ENCODE measurements at regions not wholly inside any gene's neighbourhood (a gene's known extent, or its start where the extent isn't known, plus 50 kb on each side); places are given as distances from the start of the nearest gene placed in this dataset.

GRCh38 chr16:73323880-73324279 lies 276.0 kb upstream of the ZFHX3 start:
- Histone ChIP-seq H3K27ac (no peak overlapping the region), H3K4me3 (no peak overlapping the region), H3K27me3 (no peaks in the 10 kb centered on the region), H3K9me3 (no peaks in the 10 kb centered on the region), H3K4me1 (no peaks in the 10 kb centered on the region), H3K36me3 (no peaks in the 10 kb centered on the region)
- no peak for DNase-seq (ENCODE audit: low spot score in 2 of 2)
- no peak for TF ChIP-seq POLR2AphosphoS5 (IDR thresholded peaks at IDR 0.05)
- TF ChIP-seq CTCF (IDR thresholded peaks at IDR 0.05), result no peak
- no peak for TF ChIP-seq POLR2A (IDR thresholded peaks at IDR 0.05)
- TF ChIP-seq EP300 (IDR thresholded peaks at IDR 0.05), result no peak
- 71% methylated on average over 1 of the region's 1 CpG for WGBS

- Histone ChIP-seq H3K27ac (no peak overlapping the region), H3K27me3 (no peaks in the 10 kb centered on the region), H3K4me1 (no peaks in the 10 kb centered on the region), H3K36me3 (no peaks in the 10 kb centered on the region), H3K9me3 (no peaks in the 10 kb centered on the region), H3K4me3 (no peak overlapping the region)
- TF ChIP-seq EP300 (IDR thresholded peaks at IDR 0.05), result no peak
- DNase-seq (ENCODE audit: low spot score in 2 of 2), result no peak
- 88% methylated on average over 4 of the region's 4 CpGs for WGBS
These were observed 274.9 kb upstream of the ZFHX3 start for GRCh38 chr16:73322856-73323255.

GRCh38 chr16:73321853-73322252 lies 273.9 kb upstream of the ZFHX3 start:
- no peaks in the 10 kb centered on the region for H3K4me1 ChIP-seq
- H3K27ac ChIP-seq, result no peak overlapping the region
- no peak for TF ChIP-seq POLR2AphosphoS5 (IDR thresholded peaks at IDR 0.05)
- no peak for TF ChIP-seq EP300 (IDR thresholded peaks at IDR 0.05)
- TF ChIP-seq POLR2A (IDR thresholded peaks at IDR 0.05), result no peak
- no peak for TF ChIP-seq CTCF (IDR thresholded peaks at IDR 0.05)
- no peak overlapping the region for H3K4me3 ChIP-seq
- no peaks in the 10 kb centered on the region for H3K36me3 ChIP-seq
- 61% methylated on average over 8 of the region's 8 CpGs for WGBS
- no peak for DNase-seq (ENCODE audit: low spot score in 2 of 2)
- no peaks in the 10 kb centered on the region for H3K9me3 ChIP-seq
- H3K27me3 ChIP-seq, result no peaks in the 10 kb centered on the region

GRCh38 chr16:73319737-73320136 lies 271.8 kb upstream of the ZFHX3 start:
- no peaks in the 10 kb centered on the region for H3K27me3 ChIP-seq
- no peak overlapping the region for H3K27ac ChIP-seq
- no peaks in the 10 kb centered on the region for H3K9me3 ChIP-seq
- TF ChIP-seq POLR2A (IDR thresholded peaks at IDR 0.05), result no peak
- no peak for TF ChIP-seq CTCF (IDR thresholded peaks at IDR 0.05)
- TF ChIP-seq POLR2AphosphoS5 (IDR thresholded peaks at IDR 0.05), result no peak
- TF ChIP-seq EP300 (IDR thresholded peaks at IDR 0.05), result no peak
- H3K36me3 ChIP-seq, result no peaks in the 10 kb centered on the region
- whole genome bisulfite sequencing, result 88% methylated on average over 8 of the region's 8 CpGs
- no peak for DNase-seq (ENCODE audit: low spot score in 2 of 2)
- H3K4me1 ChIP-seq, result no peaks in the 10 kb centered on the region
- no peak overlapping the region for H3K4me3 ChIP-seq

GRCh38 chr16:73319261-73319660 lies 271.3 kb upstream of the ZFHX3 start:
- no peaks in the 10 kb centered on the region for H3K36me3 ChIP-seq
- H3K4me1 ChIP-seq, result no peaks in the 10 kb centered on the region
- WGBS, result 70% methylated on average over 10 of the region's 10 CpGs
- DNase-seq (ENCODE audit: low spot score in 2 of 2), result no peak
- TF ChIP-seq CTCF (IDR thresholded peaks at IDR 0.05), result no peak
- TF ChIP-seq POLR2AphosphoS5 (IDR thresholded peaks at IDR 0.05), result no peak
- TF ChIP-seq EP300 (IDR thresholded peaks at IDR 0.05), result no peak
- no peak for TF ChIP-seq POLR2A (IDR thresholded peaks at IDR 0.05)
- H3K4me3 ChIP-seq, result no peak overlapping the region
- no peak overlapping the region for H3K27ac ChIP-seq
- no peaks in the 10 kb centered on the region for H3K9me3 ChIP-seq
- no peaks in the 10 kb centered on the region for H3K27me3 ChIP-seq

GRCh38 chr16:73317321-73317857 lies 269.5 kb upstream of the ZFHX3 start:
- TF ChIP-seq EP300 (IDR thresholded peaks at IDR 0.05) (no peak), CTCF (IDR thresholded peaks at IDR 0.05) (no peak), POLR2A (IDR thresholded peaks at IDR 0.05) (no peak), POLR2AphosphoS5 (IDR thresholded peaks at IDR 0.05) (no peak)
- 92% methylated on average over 12 of the region's 12 CpGs for WGBS

More at GRCh38 chr16:73317321-73317857, 269.5 kb upstream of the ZFHX3 start:
- H3K4me3 ChIP-seq, result no peak overlapping the region
- H3K9me3 ChIP-seq, result no peaks in the 10 kb centered on the region
- DNase-seq (ENCODE audit: low spot score in 2 of 2), result no peak
- no peaks in the 10 kb centered on the region for H3K36me3 ChIP-seq
- H3K27ac ChIP-seq, result no peak overlapping the region
- no peaks in the 10 kb centered on the region for H3K27me3 ChIP-seq
- H3K4me1 ChIP-seq, result no peaks in the 10 kb centered on the region

Data from suprapubic skin (tissue), 4 donors.